OCI-LY3 (cell line): ENCODE measurements at regions not wholly inside any gene's neighbourhood (a gene's known extent, or its start where the extent isn't known, plus 50 kb on each side); places are given as distances from the start of the nearest gene placed in this dataset.

Source experiments
- CTCF ChIP-seq: fragments of 200-600, 300-600 bp; sonication (generic); IDR thresholded peaks from 2 replicates; pipeline ENCODE4 v1.5.1; 2014; ENCODE audit warnings: antibody characterized with exemption, low read length, low read depth
- EZH2phosphoT487 ChIP-seq: fragments of 200-600 bp; shearing (Covaris generic); IDR thresholded peaks from 2 replicates; pipeline ENCODE4 v1.6.1; 2018; ENCODE audit warnings: antibody characterized with exemption, mixed run types, low read depth

- TF ChIP-seq EZH2phosphoT487 (no peak), CTCF (no peak)
These were observed 205.6 kb upstream of the GGTLC1 start for GRCh38 chr20:24194143-24194542.
